ENCODE measurements at regions not wholly inside any gene's neighbourhood (a gene's known extent, or its start where the extent isn't known, plus 50 kb on each side); places are given as distances from the start of the nearest gene placed in this dataset.

- DNase-seq = no peak
- TF ChIP-seq POLR2A (IDR thresholded peaks at IDR 0.05) (no peak), CTCF (IDR thresholded peaks at IDR 0.05) (no peak)
- Histone ChIP-seq H3K36me3 (ENCODE audit: low read depth, missing control alignments) (no peaks in the 10 kb centered on the region), H3K9me3 (no peaks in the 10 kb centered on the region), H3K27me3 (no peaks in the 10 kb centered on the region), H3K4me3 (no peak overlapping the region), H3K4me1 (no peaks in the 10 kb centered on the region), H3K27ac (no peak overlapping the region)
- intact Hi-C loops (cut with DNase I; ENCODE audit: low total_unique reads) = no loop called here
- WGBS, 2 donors = 81 to 82% methylated on average over 4 of the region's 4 CpGs
Measured at GRCh38 chr3:181823716-181824115, 112.0 kb downstream of the SOX2 start.

GRCh38 chr3:181824961-181825360 lies 113.2 kb downstream of the SOX2 start:
- Histone ChIP-seq H3K27me3 (no peaks in the 10 kb centered on the region), H3K36me3 (ENCODE audit: low read depth, missing control alignments) (no peaks in the 10 kb centered on the region), H3K4me3 (no peak overlapping the region), H3K9me3 (no peaks in the 10 kb centered on the region), H3K4me1 (no peaks in the 10 kb centered on the region), H3K27ac (no peak overlapping the region)
- intact Hi-C loops (cut with DNase I; ENCODE audit: low total_unique reads) = no loop called here
- TF ChIP-seq CTCF (IDR thresholded peaks at IDR 0.05) (no peak), POLR2A (IDR thresholded peaks at IDR 0.05) (no peak)
- 74 to 85% methylated on average over 10 of the region's 10 CpGs for WGBS, 2 donors
- no peak for DNase-seq

- WGBS, 2 donors = 74 to 83% methylated on average over 17 of the region's 17 CpGs
- H3K36me3 ChIP-seq (ENCODE audit: low read depth, missing control alignments) = no peaks in the 10 kb centered on the region
- intact Hi-C loops (cut with DNase I; ENCODE audit: low total_unique reads) = no loop called here
- no peak for TF ChIP-seq CTCF (IDR thresholded peaks at IDR 0.05)
- TF ChIP-seq POLR2A (IDR thresholded peaks at IDR 0.05) = no peak
- no peaks in the 10 kb centered on the region for H3K27me3 ChIP-seq
- no peak overlapping the region for H3K4me3 ChIP-seq
- H3K4me1 ChIP-seq = no peaks in the 10 kb centered on the region
- H3K9me3 ChIP-seq = no peaks in the 10 kb centered on the region
- DNase-seq = no peak
- H3K27ac ChIP-seq = no peak overlapping the region
Measured at GRCh38 chr3:181839039-181839915, 127.6 kb downstream of the SOX2 start.

- H3K27me3 ChIP-seq = no peaks in the 10 kb centered on the region
- H3K27ac ChIP-seq = no peak overlapping the region
- intact Hi-C loops (cut with DNase I; ENCODE audit: low total_unique reads) = no loop called here
- H3K9me3 ChIP-seq = no peaks in the 10 kb centered on the region
- no peaks in the 10 kb centered on the region for H3K4me1 ChIP-seq
- no peaks in the 10 kb centered on the region for H3K36me3 ChIP-seq (ENCODE audit: low read depth, missing control alignments)
- no peak for DNase-seq
- no peak overlapping the region for H3K4me3 ChIP-seq
- TF ChIP-seq CTCF (IDR thresholded peaks at IDR 0.05) = no peak
- no peak for TF ChIP-seq POLR2A (IDR thresholded peaks at IDR 0.05)
- WGBS, 2 donors = 71 to 81% methylated on average over 3 of the region's 3 CpGs
Measured at GRCh38 chr3:181839916-181840297, 128.2 kb downstream of the SOX2 start.

GRCh38 chr3:181844211-181844610 lies 132.5 kb downstream of the SOX2 start:
- TF ChIP-seq CTCF (IDR thresholded peaks at IDR 0.05) (no peak), POLR2A (IDR thresholded peaks at IDR 0.05) (no peak)
- intact Hi-C loops (cut with DNase I; ENCODE audit: low total_unique reads) = no loop called here
- Histone ChIP-seq H3K27me3 (no peaks in the 10 kb centered on the region), H3K27ac (no peak overlapping the region), H3K4me3 (no peak overlapping the region), H3K9me3 (no peaks in the 10 kb centered on the region), H3K4me1 (no peaks in the 10 kb centered on the region), H3K36me3 (ENCODE audit: low read depth, missing control alignments) (no peaks in the 10 kb centered on the region)
- no peak for DNase-seq
- 70 to 82% methylated on average over 3 of the region's 3 CpGs for WGBS, 2 donors

Measured in testis (tissue), 2 donors.